ENCODE measurements at regions not wholly inside any gene's neighbourhood (a gene's known extent, or its start where the extent isn't known, plus 50 kb on each side); places are given as distances from the start of the nearest gene placed in this dataset.

GRCh38 chr3:72006631-72007556 lies 221.9 kb upstream of the PROK2 start:
- no peak for ATAC-seq
- no peaks in the 10 kb centered on the region for H3K36me3 ChIP-seq (ENCODE audit: control insufficient read depth, insufficient read depth, low read length)
- H3K27me3 ChIP-seq (ENCODE audit: control insufficient read depth, insufficient read depth, low read length): no peaks in the 10 kb centered on the region; the same call in 1 of the 2 replicates
- TF ChIP-seq TCF7L2 (IDR thresholded peaks at IDR 0.05; ENCODE audit: low read depth, low read length) (no peak), SIN3A (IDR thresholded peaks at IDR 0.05; ENCODE audit: borderline replicate concordance, insufficient read depth, low read depth, low read length) (no peak), POLR2AphosphoS5 (IDR thresholded peaks at IDR 0.05; ENCODE audit: low read depth, low read length) (no peak), CTCF (IDR thresholded peaks at IDR 0.05) (no peak)
- TF ChIP-seq, protein P1, sequence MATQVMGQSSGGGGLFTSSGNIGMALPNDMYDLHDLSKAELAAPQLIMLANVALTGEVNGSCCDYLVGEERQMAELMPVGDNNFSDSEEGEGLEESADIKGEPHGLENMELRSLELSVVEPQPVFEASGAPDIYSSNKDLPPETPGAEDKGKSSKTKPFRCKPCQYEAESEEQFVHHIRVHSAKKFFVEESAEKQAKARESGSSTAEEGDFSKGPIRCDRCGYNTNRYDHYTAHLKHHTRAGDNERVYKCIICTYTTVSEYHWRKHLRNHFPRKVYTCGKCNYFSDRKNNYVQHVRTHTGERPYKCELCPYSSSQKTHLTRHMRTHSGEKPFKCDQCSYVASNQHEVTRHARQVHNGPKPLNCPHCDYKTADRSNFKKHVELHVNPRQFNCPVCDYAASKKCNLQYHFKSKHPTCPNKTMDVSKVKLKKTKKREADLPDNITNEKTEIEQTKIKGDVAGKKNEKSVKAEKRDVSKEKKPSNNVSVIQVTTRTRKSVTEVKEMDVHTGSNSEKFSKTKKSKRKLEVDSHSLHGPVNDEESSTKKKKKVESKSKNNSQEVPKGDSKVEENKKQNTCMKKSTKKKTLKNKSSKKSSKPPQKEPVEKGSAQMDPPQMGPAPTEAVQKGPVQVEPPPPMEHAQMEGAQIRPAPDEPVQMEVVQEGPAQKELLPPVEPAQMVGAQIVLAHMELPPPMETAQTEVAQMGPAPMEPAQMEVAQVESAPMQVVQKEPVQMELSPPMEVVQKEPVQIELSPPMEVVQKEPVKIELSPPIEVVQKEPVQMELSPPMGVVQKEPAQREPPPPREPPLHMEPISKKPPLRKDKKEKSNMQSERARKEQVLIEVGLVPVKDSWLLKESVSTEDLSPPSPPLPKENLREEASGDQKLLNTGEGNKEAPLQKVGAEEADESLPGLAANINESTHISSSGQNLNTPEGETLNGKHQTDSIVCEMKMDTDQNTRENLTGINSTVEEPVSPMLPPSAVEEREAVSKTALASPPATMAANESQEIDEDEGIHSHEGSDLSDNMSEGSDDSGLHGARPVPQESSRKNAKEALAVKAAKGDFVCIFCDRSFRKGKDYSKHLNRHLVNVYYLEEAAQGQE (IDR thresholded peaks at IDR 0.05; ENCODE audit: insufficient read depth in 1 of 2, low read depth in 2 of 2, low read length in 1 of 2): no peak
- intact Hi-C loops (cut with micrococcal nuclease; ENCODE audit: unreplicated experiment) (no loop called here), in situ Hi-C loops (cut with HindIII; ENCODE audit: low pct_unique_long_range_greater_than_20kb, low sequenced_read_pairs) (no loop called here)
- H3K9me3 ChIP-seq (ENCODE audit: control insufficient read depth, insufficient read depth, low read depth, low read length): no peaks in the 10 kb centered on the region
- no peak overlapping the region for H3K4me3 ChIP-seq (ENCODE audit: low read depth in 2 of 2, low read length in 2 of 2)
- CTCF ChIA-PET: no interaction called here
- BruUV-seq (replicated peaks): no TSS peak
- H3K4me1 ChIP-seq (ENCODE audit: control insufficient read depth, insufficient read depth, low read length): no peaks in the 10 kb centered on the region
- POLR2A ChIA-PET: no interaction called here
- no peak for DNase-seq (ENCODE audit: low read depth, low spot score)
- H3K27ac ChIP-seq (ENCODE audit: low read length): no peak overlapping the region

GRCh38 chr3:72004749-72005292 lies 219.9 kb upstream of the PROK2 start:
- Histone ChIP-seq H3K4me1 (ENCODE audit: control insufficient read depth, insufficient read depth, low read length) (no peaks in the 10 kb centered on the region), H3K27me3 (ENCODE audit: control insufficient read depth, insufficient read depth, low read length) (no peaks in the 10 kb centered on the region; the same call in 1 of the 2 replicates), H3K4me3 (ENCODE audit: low read depth in 2 of 2, low read length in 2 of 2) (no peak overlapping the region), H3K36me3 (ENCODE audit: control insufficient read depth, insufficient read depth, low read length) (no peaks in the 10 kb centered on the region), H3K9me3 (ENCODE audit: control insufficient read depth, insufficient read depth, low read depth, low read length) (no peaks in the 10 kb centered on the region), H3K27ac (ENCODE audit: low read length) (no peak overlapping the region)
- ChIA-PET CTCF (no interaction called here), POLR2A (no interaction called here)
- intact Hi-C loops (cut with micrococcal nuclease; ENCODE audit: unreplicated experiment): no loop called here
- no peak for ATAC-seq
- BruUV-seq (replicated peaks): no TSS peak
- TF ChIP-seq, protein P1 (IDR thresholded peaks at IDR 0.05; ENCODE audit: insufficient read depth in 1 of 2, low read depth in 2 of 2, low read length in 1 of 2): no peak
- TF ChIP-seq CTCF (IDR thresholded peaks at IDR 0.05) (no peak), SIN3A (IDR thresholded peaks at IDR 0.05; ENCODE audit: borderline replicate concordance, insufficient read depth, low read depth, low read length) (no peak), POLR2AphosphoS5 (IDR thresholded peaks at IDR 0.05; ENCODE audit: low read depth, low read length) (no peak), TCF7L2 (IDR thresholded peaks at IDR 0.05; ENCODE audit: low read depth, low read length) (no peak)
- no peak for DNase-seq (ENCODE audit: low read depth, low spot score)
- in situ Hi-C loops (cut with HindIII; ENCODE audit: low pct_unique_long_range_greater_than_20kb, low sequenced_read_pairs): no loop called here
